IMR-90 (cell line): ENCODE measurements at regions not wholly inside any gene's neighbourhood (a gene's known extent, or its start where the extent isn't known, plus 50 kb on each side); places are given as distances from the start of the nearest gene placed in this dataset.

Experiments used
- ATAC-seq: fragments of 200-7000 bp; cut with Tn5 transposase; 2 replicates; pipeline ENCODE4 v1.9.1; 2020; ENCODE audit warnings: low read depth, mild to moderate bottlenecking, moderate library complexity
- BruUV-seq: library from RNA; stranded (reverse); fragments of 400-500 nt; replicated peaks from 2 replicates; lab custom pipeline; 2021; lab: Mats Ljungman, UMichigan
- CTCF ChIA-PET: fragments of 300-600 bp; formaldehyde crosslinking; extraction: SDS; loops from one replicate; lab custom pipeline; 2021; ENCODE audit warnings: antibody characterized with exemption; lab: Yijun Ruan, JAX
- POLR2A ChIA-PET: fragments of 300-600 bp; sonication (Branson Sonifier 250); formaldehyde crosslinking; loops from one replicate; lab custom pipeline; 2022; ENCODE audit warnings: antibody characterized with exemption; ENCODE audit not compliant: unreplicated experiment; lab: Charles Lee
- DNase-seq: peaks from one replicate; pipeline ENCODE4 v3.0.0; 2013
- H2AFZ ChIP-seq: replicated peaks from 2 replicates; pipeline ENCODE3; 2013; ENCODE audit warnings: low read length, mild to moderate bottlenecking; ENCODE audit not compliant: poor library complexity
- H2AK5ac ChIP-seq: 2 replicates; pipeline ENCODE4 v1.6.1; 2013; ENCODE audit warnings: low read depth, low read length, inconsistent platforms
- H2AK9ac ChIP-seq: replicated peaks from 2 replicates; pipeline ENCODE3; 2013; ENCODE audit warnings: mild to moderate bottlenecking, low read depth, low read length, moderate library complexity; ENCODE audit not compliant: poor library complexity
- H2BK120ac ChIP-seq: 2 replicates; pipeline ENCODE4 v1.6.1; 2013; ENCODE audit warnings: low read depth, low read length, inconsistent platforms
- H2BK15ac ChIP-seq: 3 replicates; pipeline ENCODE4 v1.6.1; 2013; ENCODE audit warnings: low read depth, low read length, inconsistent platforms
- H2BK20ac ChIP-seq: 2 replicates; pipeline ENCODE4 v1.6.1; 2013; ENCODE audit warnings: low read depth, mild to moderate bottlenecking, inconsistent platforms, low read length, moderate library complexity
- H2BK5ac ChIP-seq: 2 replicates; pipeline ENCODE4 v1.6.1; 2013; ENCODE audit warnings: mild to moderate bottlenecking, low read depth, low read length, inconsistent platforms; ENCODE audit not compliant: poor library complexity, severe bottlenecking
- H3K14ac ChIP-seq: replicated peaks from 2 replicates; pipeline ENCODE4 v1.6.1; 2013; ENCODE audit warnings: low read depth, low read length, inconsistent platforms
- H3K18ac ChIP-seq: 2 replicates; pipeline ENCODE4 v1.6.1; 2013; ENCODE audit warnings: low read depth, low read length, control low read depth
- H3K23ac ChIP-seq: 2 replicates; pipeline ENCODE4 v1.6.1; 2013; ENCODE audit warnings: low read depth, low read length, inconsistent platforms
- H3K27ac ChIP-seq: 2 replicates; pipeline ENCODE4 v1.5.1; 2013; ENCODE audit warnings: mild to moderate bottlenecking, control low read depth, low read length; ENCODE audit not compliant: insufficient read depth
- H3K27me3 ChIP-seq: 2 replicates; pipeline ENCODE4 v1.6.1; 2013; ENCODE audit warnings: low read length; ENCODE audit not compliant: control insufficient read depth, insufficient read depth
- H3K36me3 ChIP-seq: 2 replicates; pipeline ENCODE4 v1.6.1; 2013; ENCODE audit warnings: low read length, mixed read lengths; ENCODE audit not compliant: control insufficient read depth, insufficient read depth
- H3K4ac ChIP-seq: 2 replicates; pipeline ENCODE4 v1.6.1; 2013; ENCODE audit warnings: low read depth, low read length, inconsistent platforms
- H3K4me1 ChIP-seq: 2 replicates; pipeline ENCODE4 v1.6.1; 2013; ENCODE audit warnings: low read length, mixed read lengths; ENCODE audit not compliant: control insufficient read depth, insufficient read depth
- H3K4me2 ChIP-seq: 2 replicates; pipeline ENCODE4 v1.6.1; 2013; ENCODE audit warnings: low read depth, mild to moderate bottlenecking, control low read depth, low read length, moderate library complexity
- H3K4me3 ChIP-seq: 2 replicates; pipeline ENCODE4 v1.5.1; 2013; ENCODE audit warnings: low read depth, mild to moderate bottlenecking, control low read depth, low read length, moderate library complexity; ENCODE audit not compliant: insufficient read depth
- H3K56ac ChIP-seq: 2 replicates; pipeline ENCODE4 v1.6.1; 2013; ENCODE audit warnings: low read length, inconsistent platforms; ENCODE audit not compliant: insufficient read depth; ENCODE audit errors: extremely low read depth
- H3K79me1 ChIP-seq, 2 experiments: 2 replicates each; pipeline ENCODE4 v1.6.1; 2013; ENCODE audit warnings: low read length in 2 of 2, inconsistent platforms in 1 of 2, low read depth in 1 of 2
- H3K9ac ChIP-seq: 2 replicates; pipeline ENCODE4 v1.6.1; 2013; ENCODE audit warnings: low read depth, low read length, control low read depth
- H3K9me1 ChIP-seq: 2 replicates; pipeline ENCODE4 v1.6.1; 2013; ENCODE audit warnings: low read length, inconsistent platforms; ENCODE audit not compliant: insufficient read depth
- H3K9me3 ChIP-seq: 2 replicates; pipeline ENCODE4 v1.6.1; 2013; ENCODE audit warnings: low read length; ENCODE audit not compliant: control insufficient read depth, insufficient read depth
- H4K20me1 ChIP-seq: 2 replicates; pipeline ENCODE4 v1.6.1; 2013; ENCODE audit warnings: low read length, inconsistent platforms; ENCODE audit not compliant: insufficient read depth
- H4K5ac ChIP-seq: 2 replicates; pipeline ENCODE4 v1.6.1; 2013; ENCODE audit warnings: mild to moderate bottlenecking, low read depth, low read length, control low read depth
- H4K8ac ChIP-seq, 2 experiments: 2 replicates each; pipeline ENCODE4 v1.6.1; 2013; ENCODE audit warnings: low read depth in 2 of 2, low read length in 2 of 2, control low read depth in 1 of 2, inconsistent platforms in 1 of 2
- H4K91ac ChIP-seq: 2 replicates; pipeline ENCODE4 v1.6.1; 2013; ENCODE audit warnings: low read depth, low read length, inconsistent platforms; ENCODE audit not compliant: insufficient read depth
- BHLHE40 ChIP-seq: fragments of 150-350 bp; IDR thresholded peaks from 2 replicates; pipeline ENCODE4 v1.6.1; 2016; ENCODE audit warnings: mild to moderate bottlenecking, low read depth, low read length
- CEBPB ChIP-seq: IDR thresholded peaks from 2 replicates; pipeline ENCODE4 v1.6.1; 2012; ENCODE audit warnings: low read depth, low read length, improper control_type of control experiment
- CHD1 ChIP-seq: IDR thresholded peaks from 2 replicates; pipeline ENCODE4 v1.6.1; 2012; ENCODE audit warnings: low read depth, low read length, improper control_type of control experiment
- CTCF ChIP-seq: conservative IDR thresholded peaks from 2 replicates; pipeline ENCODE4 v1.5.1; 2012; ENCODE audit warnings: mild to moderate bottlenecking, low read depth, low read length, improper control_type of control experiment
- ELK1 ChIP-seq: fragments of 150-350 bp; IDR thresholded peaks from 2 replicates; pipeline ENCODE4 v1.6.1; 2016; ENCODE audit warnings: low read depth, mild to moderate bottlenecking, low read length, moderate library complexity, borderline replicate concordance
- FOS ChIP-seq: fragments of 150-350 bp; IDR thresholded peaks from 2 replicates; pipeline ENCODE4 v1.6.1; 2016; ENCODE audit warnings: low read depth, low read length
- MAFK ChIP-seq: IDR thresholded peaks from 2 replicates; pipeline ENCODE4 v1.6.1; 2012; ENCODE audit warnings: low read depth, low read length, improper control_type of control experiment
- MAZ ChIP-seq: IDR thresholded peaks from 2 replicates; pipeline ENCODE4 v1.6.1; 2012; ENCODE audit warnings: low read depth, mild to moderate bottlenecking, low read length, improper control_type of control experiment, moderate library complexity, borderline replicate concordance
- MXI1 ChIP-seq: IDR thresholded peaks from 2 replicates; pipeline ENCODE4 v1.6.1; 2012; ENCODE audit warnings: low read depth, mild to moderate bottlenecking, low read length, moderate library complexity, borderline replicate concordance
- NFE2L2 ChIP-seq: fragments of 150-350 bp; IDR thresholded peaks from 2 replicates; pipeline ENCODE4 v1.6.1; 2016; ENCODE audit warnings: low read depth, mild to moderate bottlenecking, low read length
- POLR2A ChIP-seq: IDR thresholded peaks from 2 replicates; pipeline ENCODE4 v1.6.1; 2012; ENCODE audit warnings: mild to moderate bottlenecking, low read depth, low read length
- RAD21 ChIP-seq: IDR thresholded peaks from 2 replicates; pipeline ENCODE4 v1.6.1; 2012; ENCODE audit warnings: low read length, improper control_type of control experiment
- RCOR1 ChIP-seq: IDR thresholded peaks from 2 replicates; pipeline ENCODE4 v1.6.1; 2012; ENCODE audit warnings: mild to moderate bottlenecking, low read length, improper control_type of control experiment; ENCODE audit not compliant: insufficient replicate concordance
- RFX5 ChIP-seq: IDR thresholded peaks from 2 replicates; pipeline ENCODE4 v1.8.0; 2012; ENCODE audit warnings: low read depth, mild to moderate bottlenecking, low read length, moderate library complexity
- SMC3 ChIP-seq: fragments of 150-350 bp; IDR thresholded peaks from 2 replicates; pipeline ENCODE4 v1.6.1; 2016; ENCODE audit warnings: low read depth, mild to moderate bottlenecking, antibody characterized with exemption, low read length, moderate library complexity
- WGBS, 2 experiments: methylation state at CpG; one replicate each; pipeline versions ENCODE4 v1.1.5 to v1.1.7; 2013; ENCODE audit warnings: missing lambda C conversion rate in 2 of 2; ENCODE audit not compliant: insufficient read length in 1 of 2; ENCODE audit errors: extremely low coverage in 2 of 2; 5-methylcytosine and 5-hydroxymethylcytosine counted together
- dilution Hi-C: fragments of 300-500 bp; cut with HindIII; formaldehyde crosslinking; loops from one replicate; pipeline ENCODE4 v1.14.3; 2018; ENCODE audit warnings: low sequenced_read_pairs; ENCODE audit not compliant: unreplicated experiment
- in situ Hi-C: fragments of 300-500 bp; cut with MboI; formaldehyde crosslinking; loops from 3 replicates; pipeline ENCODE4 v1.14.3; 2019; ENCODE audit warnings: low sequenced_read_pairs, inconsistent platforms, mixed read lengths
- intact Hi-C: fragments of 100-400 bp; cut with micrococcal nuclease; formaldehyde crosslinking; loops from 2 replicates; pipeline ENCODE4 v1.10.0; 2022
- TF ChIP-seq, protein P1 (sequence below): fragments of 150-350 bp; IDR thresholded peaks from 2 replicates; pipeline ENCODE4 v1.6.1; 2017; ENCODE audit warnings: mild to moderate bottlenecking, antibody characterized with exemption, low read length, low read depth

GRCh38 chr4:31246856-31247255 is 526.7 kb downstream of the PCDH7 start:
- H3K9ac ChIP-seq: no peak overlapping the region
- BruUV-seq: no TSS peak
- H2BK15ac ChIP-seq: no peak overlapping the region
- CTCF ChIA-PET: no interaction called here
- dilution Hi-C loops: no loop called here
- H3K27ac ChIP-seq: no peak overlapping the region
- no peak overlapping the region for H2AFZ ChIP-seq
- intact Hi-C loops: no loop called here
- no peak overlapping the region for H2BK5ac ChIP-seq
- no peaks in the 10 kb centered on the region for H4K20me1 ChIP-seq
- H3K4me1 ChIP-seq: no peaks in the 10 kb centered on the region
- H3K56ac ChIP-seq: no peak overlapping the region
- no peak overlapping the region for H2BK20ac ChIP-seq
- H3K14ac ChIP-seq: no peak overlapping the region
- no peak overlapping the region for H4K8ac ChIP-seq
- no peak overlapping the region for H3K4me2 ChIP-seq
- no peak overlapping the region for H3K4ac ChIP-seq
- H4K91ac ChIP-seq: no peak overlapping the region
- H3K79me1 ChIP-seq: no peaks in the 10 kb centered on the region
- no peaks in the 10 kb centered on the region for H3K36me3 ChIP-seq
- H2AK9ac ChIP-seq: no peak overlapping the region
- no peak overlapping the region for H3K4me3 ChIP-seq
- no peak overlapping the region for H4K5ac ChIP-seq
- no CpG with 5 or more reads among the region's 1 CpG for WGBS, 2 experiments
- POLR2A ChIA-PET: no interaction called here
- no peak overlapping the region for H3K18ac ChIP-seq
- DNase-seq: no peak
- TF ChIP-seq, protein P1, sequence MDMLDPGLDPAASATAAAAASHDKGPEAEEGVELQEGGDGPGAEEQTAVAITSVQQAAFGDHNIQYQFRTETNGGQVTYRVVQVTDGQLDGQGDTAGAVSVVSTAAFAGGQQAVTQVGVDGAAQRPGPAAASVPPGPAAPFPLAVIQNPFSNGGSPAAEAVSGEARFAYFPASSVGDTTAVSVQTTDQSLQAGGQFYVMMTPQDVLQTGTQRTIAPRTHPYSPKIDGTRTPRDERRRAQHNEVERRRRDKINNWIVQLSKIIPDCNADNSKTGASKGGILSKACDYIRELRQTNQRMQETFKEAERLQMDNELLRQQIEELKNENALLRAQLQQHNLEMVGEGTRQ: no peak
- TF ChIP-seq CEBPB (no peak), MAFK (no peak), RFX5 (no peak), CTCF (no peak), ELK1 (no peak), FOS (no peak), SMC3 (no peak), RCOR1 (no peak), POLR2A (no peak), BHLHE40 (no peak), NFE2L2 (no peak), MAZ (no peak), RAD21 (no peak), MXI1 (no peak), CHD1 (no peak)
- no peak overlapping the region for H2AK5ac ChIP-seq
- H2BK120ac ChIP-seq: no peak overlapping the region
- no peaks in the 10 kb centered on the region for H3K27me3 ChIP-seq
- H3K9me1 ChIP-seq: no peaks in the 10 kb centered on the region
- H3K9me3 ChIP-seq: no peaks in the 10 kb centered on the region
- no peak for ATAC-seq
- in situ Hi-C loops: no loop called here
- H3K23ac ChIP-seq: no peak overlapping the region
